Lower lobe of right lung (tissue), 2 donors: ENCODE measurements at regions not wholly inside any gene's neighbourhood (a gene's known extent, or its start where the extent isn't known, plus 50 kb on each side); places are given as distances from the start of the nearest gene placed in this dataset.

Experiments used
- ATAC-seq, 2 donors: fragments of 200-7000 bp; cut with Tn5 transposase; one replicate each; pipeline ENCODE4 v1.9.1; 2020 to 2022; ENCODE audit warnings: mild to moderate bottlenecking in 2 of 2, moderate library complexity in 2 of 2
- DNase-seq: peaks from one replicate; pipeline ENCODE4 v3.0.0-alpha.2; 2020
- H3K27ac ChIP-seq: fragments of 200-600 bp; one replicate; pipeline ENCODE4 v1.8.0; 2022
- H3K27me3 ChIP-seq: fragments of 200-600 bp; one replicate; pipeline ENCODE4 v1.8.0; 2022; ENCODE audit warnings: low read depth
- H3K36me3 ChIP-seq: fragments of 200-600 bp; one replicate; pipeline ENCODE4 v1.8.0; 2022; ENCODE audit warnings: mild to moderate bottlenecking
- H3K4me1 ChIP-seq: fragments of 200-600 bp; one replicate; pipeline ENCODE4 v1.8.0; 2022
- H3K4me3 ChIP-seq: fragments of 200-600 bp; one replicate; pipeline ENCODE4 v1.8.0; 2022; ENCODE audit warnings: mild to moderate bottlenecking
- H3K9me3 ChIP-seq: fragments of 200-600 bp; one replicate; pipeline ENCODE4 v1.8.0; 2022
- intact Hi-C: fragments of 100-400 bp; cut with DNase I; formaldehyde crosslinking; loops from one replicate; pipeline ENCODE4 v1.11.0; 2022
- TF ChIP-seq, protein P1 (sequence below): fragments of 200-600 bp; IDR thresholded peaks from one replicate; pipeline ENCODE4 v1.8.0; 2022; ENCODE audit warnings: antibody characterized with exemption, mild to moderate bottlenecking
- donor health status: DM: no; HTN: yes; CAD: no; lungs with severe emphysema.

DNA sequence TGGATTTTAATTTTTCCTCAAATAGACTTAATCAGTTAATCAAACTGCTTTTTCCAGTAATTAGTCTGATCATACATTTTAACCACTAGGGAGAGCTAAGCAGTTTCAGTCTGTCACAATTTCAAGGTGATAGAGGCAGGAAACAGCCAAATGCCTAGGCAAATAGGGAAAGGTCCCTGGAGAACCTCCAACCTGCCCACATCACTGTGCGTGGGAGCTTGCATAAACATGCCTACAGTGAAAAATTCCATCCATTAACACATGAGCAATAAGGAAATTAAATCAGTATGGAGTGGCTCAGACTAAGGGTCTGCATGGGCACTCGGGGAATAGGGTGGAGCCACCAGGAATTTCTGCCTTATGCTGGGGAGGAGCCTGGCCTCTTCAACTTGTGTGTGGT is 74.6 kb downstream of the AASDHPPT start:
- H3K36me3 ChIP-seq: no peaks in the 10 kb centered on the region
- no peaks in the 10 kb centered on the region for H3K9me3 ChIP-seq
- ATAC-seq (peak; percentile 59 to 64), DNase-seq (no peak)
- no peak overlapping the region for H3K27ac ChIP-seq
- no peak overlapping the region for H3K4me3 ChIP-seq
- intact Hi-C loops: no loop called here
- no peaks in the 10 kb centered on the region for H3K27me3 ChIP-seq
- TF ChIP-seq, protein P1, sequence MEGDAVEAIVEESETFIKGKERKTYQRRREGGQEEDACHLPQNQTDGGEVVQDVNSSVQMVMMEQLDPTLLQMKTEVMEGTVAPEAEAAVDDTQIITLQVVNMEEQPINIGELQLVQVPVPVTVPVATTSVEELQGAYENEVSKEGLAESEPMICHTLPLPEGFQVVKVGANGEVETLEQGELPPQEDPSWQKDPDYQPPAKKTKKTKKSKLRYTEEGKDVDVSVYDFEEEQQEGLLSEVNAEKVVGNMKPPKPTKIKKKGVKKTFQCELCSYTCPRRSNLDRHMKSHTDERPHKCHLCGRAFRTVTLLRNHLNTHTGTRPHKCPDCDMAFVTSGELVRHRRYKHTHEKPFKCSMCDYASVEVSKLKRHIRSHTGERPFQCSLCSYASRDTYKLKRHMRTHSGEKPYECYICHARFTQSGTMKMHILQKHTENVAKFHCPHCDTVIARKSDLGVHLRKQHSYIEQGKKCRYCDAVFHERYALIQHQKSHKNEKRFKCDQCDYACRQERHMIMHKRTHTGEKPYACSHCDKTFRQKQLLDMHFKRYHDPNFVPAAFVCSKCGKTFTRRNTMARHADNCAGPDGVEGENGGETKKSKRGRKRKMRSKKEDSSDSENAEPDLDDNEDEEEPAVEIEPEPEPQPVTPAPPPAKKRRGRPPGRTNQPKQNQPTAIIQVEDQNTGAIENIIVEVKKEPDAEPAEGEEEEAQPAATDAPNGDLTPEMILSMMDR: no peak
- H3K4me1 ChIP-seq: peaks cover 3% of the 10 kb centered on the region

DNA sequence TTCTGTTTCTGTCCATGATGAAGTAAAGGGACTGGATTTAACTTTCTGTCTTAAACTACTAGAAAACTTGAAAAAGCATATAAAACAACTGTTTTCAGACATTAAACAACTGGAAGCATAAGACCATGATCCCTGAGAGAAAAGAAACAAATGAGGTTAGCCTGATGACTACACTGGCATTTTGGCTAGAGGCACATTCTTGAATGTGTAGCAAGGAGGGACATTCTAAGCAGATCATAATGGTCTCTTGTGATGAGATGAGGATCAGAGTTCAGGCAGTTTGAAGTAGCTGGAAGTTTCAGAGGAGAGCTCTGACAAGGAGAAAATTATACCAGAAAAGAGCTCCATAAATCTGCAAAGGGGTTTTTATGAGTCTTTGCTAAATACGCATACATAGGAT is 75.4 kb downstream of the AASDHPPT start:
- H3K4me3 ChIP-seq: no peak overlapping the region
- DNase-seq (no peak), ATAC-seq (no peak)
- H3K36me3 ChIP-seq: no peaks in the 10 kb centered on the region
- intact Hi-C loops: no loop called here
- peaks cover 3% of the 10 kb centered on the region for H3K4me1 ChIP-seq
- H3K9me3 ChIP-seq: no peaks in the 10 kb centered on the region
- no peak overlapping the region for H3K27ac ChIP-seq
- TF ChIP-seq, protein P1: no peak
- H3K27me3 ChIP-seq: no peaks in the 10 kb centered on the region

DNA sequence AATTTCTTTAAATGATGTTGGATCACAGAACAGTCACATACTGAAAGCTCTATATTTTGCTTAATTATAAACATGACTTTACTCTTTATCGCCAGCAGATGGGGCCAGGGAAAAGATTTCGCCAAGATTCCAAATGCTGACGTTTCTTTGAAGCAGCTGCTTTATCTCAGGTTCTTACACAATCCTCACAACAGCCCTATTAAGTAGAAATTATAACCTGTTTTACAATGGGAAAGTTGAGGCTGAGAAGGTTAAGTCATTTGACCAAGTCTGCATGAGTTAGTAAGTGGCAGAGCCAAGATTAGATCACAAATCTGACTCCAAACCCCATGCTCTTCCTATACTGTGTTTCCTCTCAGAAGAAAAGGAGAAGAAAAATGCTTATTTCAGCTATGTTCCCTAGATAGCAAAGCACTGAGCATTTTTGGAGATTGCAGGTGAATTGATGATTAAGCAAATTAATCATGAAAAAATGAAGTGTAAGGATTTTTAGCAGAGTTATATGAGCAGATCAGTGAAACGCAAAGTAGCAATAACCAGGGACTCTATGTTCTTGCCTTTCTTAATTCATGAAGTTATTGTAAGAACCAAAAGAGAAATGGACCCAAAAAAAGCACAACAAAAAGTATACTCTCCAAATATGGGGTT is 79.0 kb downstream of the AASDHPPT start:
- Histone ChIP-seq H3K4me1 (peaks cover 3% of the 10 kb centered on the region), H3K4me3 (no peak overlapping the region), H3K27ac (no peak overlapping the region), H3K9me3 (no peaks in the 10 kb centered on the region), H3K27me3 (no peaks in the 10 kb centered on the region), H3K36me3 (no peaks in the 10 kb centered on the region)
- TF ChIP-seq, protein P1: peak; percentile 43
- ATAC-seq (peak; percentile 61 to 74), DNase-seq (no peak)
- intact Hi-C loops: no loop called here

DNA sequence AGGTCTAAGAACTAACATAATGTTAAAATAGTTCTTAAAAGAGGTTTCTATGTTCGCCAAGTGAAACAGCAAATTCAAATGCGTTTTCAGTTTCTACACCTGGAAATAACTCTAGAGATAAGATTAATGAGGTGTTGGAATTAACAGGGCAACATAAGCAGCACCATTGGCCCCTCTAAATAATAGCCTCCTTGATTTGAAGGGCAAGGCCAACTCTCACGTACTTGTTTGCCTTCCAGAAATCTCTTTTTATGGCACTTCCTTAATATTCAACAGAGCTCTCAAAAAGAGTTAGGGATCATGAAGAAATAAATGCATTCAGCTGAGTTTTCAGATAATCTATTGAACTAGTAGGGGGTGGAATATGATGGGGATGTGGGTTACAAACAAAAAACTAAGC is 80.9 kb downstream of the AASDHPPT start:
- Histone ChIP-seq H3K27ac (no peak overlapping the region), H3K4me3 (no peak overlapping the region), H3K4me1 (no peaks in the 10 kb centered on the region), H3K36me3 (no peaks in the 10 kb centered on the region), H3K27me3 (no peaks in the 10 kb centered on the region), H3K9me3 (no peaks in the 10 kb centered on the region)
- DNase-seq (no peak), ATAC-seq (no peak)
- intact Hi-C loops: no loop called here
- TF ChIP-seq, protein P1: no peak

DNA sequence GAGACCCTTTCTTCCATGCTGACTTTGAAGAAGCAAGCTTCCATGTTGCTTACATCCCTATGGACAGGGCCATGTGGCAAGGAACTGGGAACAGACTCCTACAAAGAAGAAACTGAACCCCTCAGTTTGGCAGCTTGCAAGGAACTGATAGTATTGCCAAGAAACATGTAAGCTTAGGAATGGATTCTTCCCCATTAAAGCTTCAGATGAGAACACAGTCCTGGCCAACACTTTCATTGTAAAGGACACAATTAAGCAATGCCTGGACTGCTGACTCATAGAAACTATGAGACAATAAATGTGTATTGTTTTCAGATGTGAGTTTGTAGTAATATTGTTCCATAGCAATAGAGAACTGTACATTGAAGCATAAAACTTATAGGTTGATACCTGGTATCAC is 82.4 kb downstream of the AASDHPPT start:
- Histone ChIP-seq H3K27me3 (no peaks in the 10 kb centered on the region), H3K4me1 (no peaks in the 10 kb centered on the region), H3K27ac (no peak overlapping the region), H3K4me3 (no peak overlapping the region), H3K36me3 (no peaks in the 10 kb centered on the region), H3K9me3 (no peaks in the 10 kb centered on the region)
- intact Hi-C loops: no loop called here
- ATAC-seq (no peak), DNase-seq (no peak)
- TF ChIP-seq, protein P1: no peak

DNA sequence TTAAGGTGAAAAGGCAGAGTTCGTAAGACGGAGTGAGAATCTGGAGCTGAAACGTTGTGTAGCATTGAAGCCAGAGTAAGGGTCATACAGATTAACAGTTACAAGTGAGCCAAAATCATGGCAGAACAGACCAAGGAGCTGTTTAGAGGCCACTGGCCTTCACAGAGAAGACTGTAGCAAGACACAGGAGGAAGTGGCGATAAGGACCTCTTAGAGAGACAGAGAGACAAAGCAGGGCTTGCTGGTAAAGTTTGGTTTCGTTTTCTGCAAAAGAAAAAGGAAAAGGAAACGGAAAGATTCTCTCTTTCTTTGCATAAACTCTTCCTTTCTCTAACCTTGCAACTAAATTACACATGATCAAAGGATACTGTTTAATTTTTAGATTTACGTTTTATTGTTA is 83.0 kb downstream of the AASDHPPT start:
- Histone ChIP-seq H3K4me1 (no peaks in the 10 kb centered on the region), H3K27me3 (no peaks in the 10 kb centered on the region), H3K9me3 (no peaks in the 10 kb centered on the region), H3K4me3 (no peak overlapping the region), H3K27ac (no peak overlapping the region), H3K36me3 (no peaks in the 10 kb centered on the region)
- DNase-seq: no peak
- ATAC-seq: no peak
- TF ChIP-seq, protein P1: no peak
- intact Hi-C loops: no loop called here
